Muscle of arm (tissue), 1 donor: ENCODE measurements at regions not wholly inside any gene's neighbourhood (a gene's known extent, or its start where the extent isn't known, plus 50 kb on each side); places are given as distances from the start of the nearest gene placed in this dataset.

Experiments
- DNase-seq: peaks from one replicate; pipeline ENCODE4 v3.0.0-alpha.2; 2013

DNA sequence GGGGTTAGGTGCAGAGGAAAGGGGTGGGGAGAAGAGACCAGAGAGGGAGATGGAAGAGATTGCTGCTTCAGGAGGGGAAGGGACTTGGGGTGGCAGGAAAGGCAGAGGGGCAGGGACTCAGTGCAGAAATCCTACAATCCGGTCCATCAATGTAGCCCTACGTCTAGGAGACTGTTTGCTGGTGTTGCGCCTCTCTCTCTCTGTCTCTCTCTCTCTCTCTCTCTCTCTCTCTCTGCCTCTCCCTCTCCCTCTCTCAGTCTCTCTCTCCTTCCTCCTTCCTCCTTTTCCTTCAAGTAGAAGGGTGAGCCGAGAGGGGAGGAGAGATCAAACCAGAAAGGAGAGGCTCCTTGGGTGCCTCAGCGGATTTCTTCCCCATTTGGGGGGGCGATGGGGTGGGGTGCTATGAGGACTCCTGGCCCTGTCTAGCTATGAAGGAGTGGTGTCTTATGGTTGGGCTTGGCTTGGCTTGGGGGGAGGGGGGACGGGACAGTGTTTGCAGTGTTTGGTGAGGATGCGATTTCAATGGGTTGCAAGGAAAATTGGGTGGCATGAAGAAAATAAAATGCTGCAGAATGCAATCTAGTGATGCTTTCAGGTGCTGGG is 181.2 kb downstream of the TBXT start:
- peak; percentile 13 for DNase-seq

DNA sequence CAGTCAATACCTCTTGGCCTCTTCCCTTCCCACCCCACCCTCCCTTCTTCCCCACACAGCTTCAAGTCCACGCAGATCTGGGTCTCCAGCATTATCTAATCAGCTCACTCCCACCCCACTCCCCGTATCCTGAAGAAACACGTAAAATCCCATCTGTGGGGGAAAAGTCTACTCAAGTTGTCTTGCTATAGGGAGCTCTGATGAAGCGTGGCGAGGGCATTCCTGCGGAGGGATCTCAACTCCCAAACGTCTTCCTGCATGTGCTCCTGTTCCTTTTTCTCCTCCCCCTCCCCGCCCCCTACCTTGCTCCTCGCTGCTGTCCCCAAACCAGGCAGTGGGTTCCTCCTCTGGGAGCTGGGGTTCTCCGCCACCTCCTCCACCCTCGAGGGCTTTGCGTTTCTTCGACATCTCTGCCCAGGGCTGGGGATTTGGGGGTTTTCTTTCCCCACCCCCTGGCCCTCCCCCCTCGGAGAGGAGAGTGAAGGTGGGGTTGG is 181.8 kb downstream of the TBXT start:
- DNase-seq, result no peak

DNA sequence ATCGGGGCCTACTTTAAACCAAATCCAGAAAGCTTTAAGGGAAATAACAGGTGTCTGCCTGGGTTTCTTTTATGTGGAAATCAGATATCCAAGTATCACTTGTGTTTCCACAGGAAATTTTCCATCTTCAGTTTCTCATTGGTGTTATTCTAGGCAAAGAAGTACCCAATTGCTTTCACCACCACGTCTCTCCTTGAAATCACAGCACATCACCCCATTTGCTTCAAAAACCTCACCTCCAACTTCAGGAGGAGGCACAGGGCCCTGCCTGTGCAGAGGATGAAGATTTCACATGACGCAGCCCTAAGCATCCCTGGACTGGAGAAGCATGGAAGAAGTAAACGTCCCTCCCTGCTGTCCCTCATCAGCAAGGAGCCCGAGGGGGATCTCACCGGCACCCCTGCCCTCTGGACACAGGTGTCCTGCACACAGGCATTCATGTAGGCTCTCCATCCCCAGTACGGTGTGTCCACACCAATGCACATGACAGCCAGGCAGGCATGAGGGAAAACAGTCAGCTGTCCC is 182.3 kb downstream of the TBXT start:
- no peak for DNase-seq

DNA sequence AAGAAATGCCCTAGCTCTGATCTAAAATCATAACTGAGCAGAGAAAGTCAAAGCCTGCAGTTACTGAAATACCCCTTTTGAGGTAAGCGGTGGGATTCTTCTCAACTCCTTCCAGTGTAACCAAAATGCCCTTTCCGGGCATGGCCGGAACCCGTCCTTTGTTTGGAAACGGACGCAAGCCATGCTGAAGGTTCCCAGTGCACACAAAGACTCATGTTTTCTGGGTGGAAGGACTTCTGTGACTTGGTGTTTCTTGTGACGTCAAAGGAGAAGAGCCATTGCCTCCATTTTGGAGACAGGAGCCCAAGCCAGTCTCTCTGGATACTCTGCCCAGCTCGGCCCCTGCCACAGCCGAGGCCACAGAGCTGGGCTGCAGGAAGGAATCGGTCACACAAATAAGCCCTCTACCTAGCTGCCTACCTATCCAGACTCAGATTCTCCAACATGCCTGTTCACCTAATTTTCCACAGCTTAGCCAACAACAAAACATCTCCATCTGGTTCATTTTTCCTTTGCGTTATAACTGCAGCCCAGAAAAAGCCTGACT is 182.8 kb downstream of the TBXT start:
- DNase-seq, result no peak

DNA sequence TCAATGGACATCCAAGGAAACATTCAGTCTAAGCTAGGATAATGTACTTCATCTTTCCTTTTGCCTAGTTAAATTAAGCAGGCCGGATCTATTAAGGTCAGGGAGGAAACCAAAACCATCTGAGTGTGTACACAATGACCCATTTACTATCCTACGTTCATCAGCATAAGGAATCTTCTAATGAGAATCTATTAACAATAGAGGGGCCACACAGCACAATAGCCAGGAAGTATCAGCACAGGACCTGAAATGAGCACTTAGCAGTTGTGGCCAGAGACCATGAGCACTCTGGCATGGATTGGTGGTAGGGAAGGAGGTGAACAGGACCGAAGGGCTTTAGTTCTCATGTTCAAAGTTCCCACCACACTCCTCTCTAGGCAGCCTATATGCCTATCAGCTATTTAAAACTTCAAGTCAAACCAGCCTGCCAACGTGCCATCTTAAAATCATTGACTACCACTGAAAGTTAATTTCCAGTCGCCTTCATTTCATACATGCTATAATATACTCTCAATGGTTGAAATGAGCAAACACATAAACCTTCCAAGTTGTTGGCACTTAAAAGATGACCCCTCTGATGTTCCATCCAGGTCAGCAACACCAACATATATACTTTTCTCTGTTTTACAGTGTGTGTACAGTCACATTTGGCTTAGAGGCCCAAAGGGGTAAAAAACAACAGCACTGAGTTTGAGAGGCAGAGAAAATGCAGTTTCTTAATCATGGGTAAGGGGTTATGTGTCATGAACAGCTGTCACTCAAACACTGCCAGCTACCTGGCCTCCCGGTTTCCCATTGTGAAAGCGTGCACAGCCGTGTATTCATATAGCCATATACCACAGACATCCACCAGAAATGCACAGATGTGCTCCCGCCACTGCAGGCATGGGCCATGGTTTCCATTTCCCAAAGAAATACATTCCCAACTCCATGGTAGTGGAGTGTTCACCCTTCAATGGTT is 184.3 kb downstream of the TBXT start:
- DNase-seq, result no peak

DNA sequence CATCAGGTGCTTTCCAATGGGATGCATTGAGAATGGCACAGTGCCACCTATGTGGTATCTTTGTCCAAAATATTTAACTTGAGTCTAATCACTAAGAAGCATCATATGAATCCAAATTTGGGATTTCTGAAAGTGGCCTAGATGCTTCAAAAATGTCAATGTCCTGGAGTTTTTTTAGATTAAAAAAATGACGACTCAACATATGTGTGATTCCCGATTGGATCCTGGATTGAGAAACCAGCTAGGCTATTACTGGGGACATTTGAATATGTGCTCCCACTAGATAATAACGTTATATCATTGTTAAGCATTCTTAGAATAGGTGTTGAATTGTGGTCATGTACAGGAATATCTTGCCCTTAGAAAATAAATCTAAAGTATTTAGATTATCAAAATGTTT is 189.2 kb downstream of the TBXT start:
- no peak for DNase-seq

DNA sequence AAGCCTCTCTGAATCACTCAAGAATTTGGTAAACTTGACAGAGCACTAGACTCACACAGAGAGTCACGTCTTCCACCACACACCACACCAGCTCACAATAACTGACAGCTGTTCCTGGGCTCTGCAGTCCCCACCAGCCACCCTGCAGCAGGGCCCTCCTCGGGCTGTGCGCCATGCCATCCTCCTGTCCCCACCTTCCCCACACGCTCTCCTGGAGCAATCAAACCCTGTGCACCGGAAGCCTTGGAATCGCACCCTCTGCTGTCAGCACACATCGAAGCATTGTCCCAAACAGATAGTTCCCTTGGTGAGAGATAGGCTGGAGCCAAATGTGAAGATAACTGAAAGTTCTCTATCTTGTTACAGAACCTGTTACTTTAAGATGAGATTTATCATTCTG is 191.0 kb downstream of the TBXT start:
- DNase-seq, result no peak

DNA sequence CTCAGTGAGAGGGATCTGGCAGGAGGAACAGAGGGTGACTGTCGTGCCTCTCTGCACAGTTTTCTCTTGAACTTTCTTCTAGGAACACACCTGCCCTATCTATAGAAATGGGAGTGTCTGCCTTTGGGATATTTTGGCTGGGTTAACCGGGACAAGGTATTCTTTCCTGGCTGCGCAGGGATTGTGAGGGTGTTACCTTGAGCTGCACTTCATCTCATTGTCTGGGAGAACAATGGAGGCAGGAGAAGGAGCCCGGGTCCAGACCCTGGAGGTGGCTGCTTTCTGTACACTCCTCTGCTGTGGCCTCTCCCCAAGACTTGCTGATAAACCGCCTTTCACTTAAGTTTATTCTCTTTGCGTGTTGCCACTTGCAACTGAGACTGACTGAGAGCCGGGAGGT is 192.8 kb downstream of the TBXT start:
- DNase-seq, result no peak

DNA sequence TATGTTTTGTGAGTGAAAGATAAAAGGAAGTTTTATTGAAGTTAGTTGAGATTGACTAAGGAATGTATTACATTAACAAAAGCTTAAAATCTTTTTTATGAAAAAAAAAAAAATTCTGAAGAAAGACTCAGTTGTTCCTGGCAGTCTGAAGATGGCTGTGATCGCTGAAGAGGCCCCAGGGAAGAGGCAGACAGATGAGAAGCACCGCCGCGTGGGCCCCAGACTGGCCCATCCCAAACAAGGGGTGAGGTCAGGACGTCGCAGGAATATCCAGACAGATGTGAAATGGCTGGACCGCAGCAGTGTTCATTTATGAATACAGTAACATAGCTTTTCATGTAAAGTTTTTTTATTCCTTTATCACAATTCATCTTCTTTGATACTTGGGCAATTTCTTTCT is 194.2 kb downstream of the TBXT start:
- no peak for DNase-seq

DNA sequence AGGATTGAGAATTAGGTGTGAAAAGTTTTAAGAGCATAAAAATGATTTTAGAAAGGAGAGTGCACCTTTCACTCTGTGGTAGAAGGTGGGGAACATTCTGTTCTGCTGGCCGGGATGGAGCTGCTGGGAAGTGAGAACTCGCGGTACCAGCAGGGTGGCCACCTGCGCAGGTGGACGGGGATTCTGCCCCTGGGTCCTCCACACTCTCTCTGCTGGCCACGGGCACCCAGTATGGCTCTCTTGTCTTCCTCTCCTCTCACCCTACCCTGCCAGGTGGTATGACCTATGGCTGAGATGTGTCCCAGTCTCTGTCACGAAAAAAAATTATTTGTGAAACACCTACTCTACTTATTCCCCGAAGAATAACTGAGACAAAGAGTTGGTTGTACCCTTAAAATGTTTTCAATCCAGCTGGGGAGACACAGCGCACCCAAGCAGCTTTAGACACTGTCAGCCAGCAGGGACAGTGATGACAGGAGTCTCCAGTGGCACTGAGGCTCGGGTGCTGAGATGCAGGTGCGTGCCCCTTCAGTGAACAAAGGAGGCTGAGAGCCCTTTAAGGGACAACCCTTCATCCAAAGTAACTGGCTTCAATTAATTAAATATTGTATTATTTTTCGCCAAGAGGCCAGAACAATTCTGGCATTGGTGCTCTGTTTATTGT is 195.4 kb downstream of the TBXT start:
- DNase-seq, result no peak

DNA sequence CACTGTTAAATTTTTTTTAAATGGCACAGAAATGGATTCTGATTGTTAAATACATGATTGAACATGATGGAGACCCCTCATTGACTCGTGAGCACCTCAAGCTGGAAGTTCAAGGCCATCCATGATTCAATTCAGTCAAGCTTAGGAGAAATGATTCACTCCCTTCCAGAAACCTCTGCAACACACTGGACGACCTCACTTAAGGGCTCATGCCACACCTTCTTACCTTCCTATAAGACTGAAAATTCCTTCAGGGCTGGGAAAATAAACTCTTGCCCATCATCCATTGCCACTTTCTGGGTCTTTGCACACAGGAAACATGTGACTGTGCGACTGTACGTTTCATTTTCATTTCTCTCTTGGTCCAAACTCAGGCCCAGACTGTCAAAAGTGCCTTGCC is 196.4 kb downstream of the TBXT start:
- DNase-seq, result no peak

DNA sequence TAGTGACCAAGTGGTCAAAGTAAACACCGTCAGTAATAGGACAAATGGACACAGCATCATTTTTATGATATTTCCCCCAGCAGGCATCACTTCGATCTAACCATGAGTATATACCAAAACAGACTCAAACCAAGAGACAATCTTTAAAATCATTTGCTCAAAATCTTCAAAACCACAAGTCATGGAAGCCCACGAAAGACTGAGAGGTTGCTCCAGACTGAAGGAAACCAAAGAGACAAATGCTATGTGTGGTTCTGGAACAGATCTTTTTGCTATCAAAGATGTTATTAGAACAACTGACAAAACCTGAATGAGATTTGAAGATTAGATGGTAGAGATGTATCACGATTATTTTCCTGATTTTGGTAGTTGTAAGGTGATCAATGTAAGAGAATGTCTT is 197.7 kb downstream of the TBXT start:
- DNase-seq, result no peak

DNA sequence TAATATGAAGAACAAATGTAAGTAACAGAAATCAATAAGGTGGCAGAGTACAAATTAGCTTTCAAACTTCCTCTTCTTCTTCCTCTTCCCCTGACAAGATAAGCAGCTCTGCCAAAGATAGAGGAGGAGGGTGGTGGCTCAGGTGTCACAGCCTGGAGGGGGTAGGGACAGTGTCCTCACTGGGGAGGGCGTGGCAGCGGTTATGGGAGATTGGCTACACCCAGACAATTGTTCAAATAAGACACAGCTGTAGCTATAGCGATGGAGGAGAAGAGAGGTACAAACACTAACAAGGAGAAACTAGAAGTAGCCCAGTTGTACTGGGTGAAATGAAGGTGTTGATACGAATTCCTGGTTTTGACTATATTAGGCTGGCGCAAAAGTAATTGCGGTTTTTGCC is 198.5 kb downstream of the TBXT start:
- DNase-seq, result no peak

DNA sequence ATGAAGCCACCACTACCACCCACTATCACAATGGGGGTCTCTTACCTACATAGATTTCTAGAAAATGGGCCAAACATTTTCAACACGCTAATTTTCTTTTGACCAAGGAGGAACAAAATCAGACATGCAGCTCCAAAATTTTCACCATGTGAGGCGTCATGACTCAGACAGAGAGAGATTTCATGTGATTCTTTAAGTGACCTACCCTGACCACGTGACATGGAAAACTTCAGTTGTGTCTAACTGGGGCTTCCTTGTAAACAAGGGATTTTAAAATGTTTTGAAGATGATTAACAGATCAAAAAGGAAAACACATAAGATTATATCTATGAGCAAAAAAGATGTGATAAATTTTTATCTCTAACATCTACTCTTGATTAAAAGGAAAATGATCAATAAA is 199.2 kb downstream of the TBXT start:
- DNase-seq, result no peak

DNA sequence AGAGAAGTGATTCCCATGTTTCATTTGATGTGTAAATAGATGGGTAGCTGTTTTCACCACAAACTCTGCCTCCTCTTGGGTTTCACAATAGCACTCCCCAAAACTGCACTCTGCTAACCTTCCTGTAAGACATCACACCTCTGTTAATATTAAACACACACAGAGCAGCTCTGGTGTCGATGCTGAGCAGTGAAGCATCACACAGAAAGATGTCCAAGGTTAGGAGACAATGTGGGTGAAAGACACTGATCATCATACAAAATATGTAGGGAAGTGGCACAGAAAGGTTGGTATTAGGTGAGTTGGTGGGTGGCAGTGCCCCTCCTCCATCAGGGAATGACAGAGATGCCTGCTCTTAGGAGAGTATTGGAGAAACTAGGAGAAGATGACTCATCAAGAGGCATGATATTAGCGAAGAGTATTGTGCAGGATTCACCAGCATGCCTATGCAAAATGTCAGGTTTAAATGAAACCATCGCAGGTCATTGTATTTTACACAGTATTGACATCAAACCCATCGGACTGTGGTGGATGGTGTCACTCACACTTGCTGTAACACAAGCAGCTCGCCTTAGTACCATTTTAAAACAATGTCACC is 199.7 kb downstream of the TBXT start:
- DNase-seq, result no peak

DNA sequence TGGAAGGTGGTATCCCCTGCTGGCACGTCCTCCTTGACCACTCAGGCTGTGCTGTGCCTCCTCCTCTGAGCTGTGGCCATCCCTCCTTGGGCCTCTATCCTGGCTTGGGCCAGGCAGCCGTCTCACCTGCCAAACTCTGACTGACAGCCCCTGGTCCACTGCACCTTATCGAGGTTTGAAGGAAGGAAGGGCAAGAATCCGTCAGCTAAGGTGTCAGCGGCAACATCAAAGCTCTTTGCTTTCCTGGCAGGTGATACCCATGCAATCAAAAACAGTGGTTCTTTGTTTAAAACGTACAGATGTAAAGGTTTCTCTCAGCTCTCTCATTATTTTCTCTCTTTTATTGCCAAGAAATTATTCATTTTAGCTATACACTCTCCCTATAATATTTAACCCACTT is 203.9 kb downstream of the TBXT start:
- no peak for DNase-seq

DNA sequence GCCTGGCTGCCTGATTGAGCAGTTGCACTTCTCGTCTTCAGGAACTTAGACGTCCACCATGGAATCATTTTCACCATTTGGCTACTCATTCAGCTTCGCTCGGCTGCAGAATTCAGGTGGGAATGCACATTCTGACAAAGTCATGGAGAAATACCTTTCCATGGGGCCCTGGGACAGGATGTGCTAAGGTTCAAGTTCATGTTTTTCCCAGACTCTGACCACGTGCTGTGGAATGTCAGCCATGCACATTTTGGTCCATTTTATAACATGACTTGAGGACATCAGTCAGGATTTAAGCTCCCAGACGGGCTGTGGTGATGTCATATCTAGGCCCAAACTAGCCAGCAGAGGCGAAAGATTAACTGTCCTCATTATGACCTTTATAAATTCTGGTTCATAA is 205.3 kb downstream of the TBXT start:
- DNase-seq, result no peak

DNA sequence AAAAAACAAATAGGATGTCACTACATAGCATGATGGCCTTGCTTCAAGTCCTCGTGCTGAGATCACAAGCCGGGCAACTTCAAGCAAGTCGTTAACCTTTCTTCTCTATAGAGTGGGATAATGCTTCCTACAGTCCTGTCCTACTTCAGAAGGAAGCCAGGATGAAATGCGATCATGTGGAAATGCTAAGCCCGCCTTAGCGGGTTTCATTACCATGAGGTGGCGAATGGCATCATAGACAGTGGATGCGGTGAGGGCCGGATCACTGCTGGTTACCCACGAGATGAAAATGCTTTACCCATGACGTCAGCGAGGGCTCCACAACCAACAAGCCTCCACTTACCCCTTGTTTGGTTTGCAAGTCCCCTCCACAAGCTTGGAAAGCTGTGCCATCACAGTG is 206.4 kb downstream of the TBXT start:
- no peak for DNase-seq

DNA sequence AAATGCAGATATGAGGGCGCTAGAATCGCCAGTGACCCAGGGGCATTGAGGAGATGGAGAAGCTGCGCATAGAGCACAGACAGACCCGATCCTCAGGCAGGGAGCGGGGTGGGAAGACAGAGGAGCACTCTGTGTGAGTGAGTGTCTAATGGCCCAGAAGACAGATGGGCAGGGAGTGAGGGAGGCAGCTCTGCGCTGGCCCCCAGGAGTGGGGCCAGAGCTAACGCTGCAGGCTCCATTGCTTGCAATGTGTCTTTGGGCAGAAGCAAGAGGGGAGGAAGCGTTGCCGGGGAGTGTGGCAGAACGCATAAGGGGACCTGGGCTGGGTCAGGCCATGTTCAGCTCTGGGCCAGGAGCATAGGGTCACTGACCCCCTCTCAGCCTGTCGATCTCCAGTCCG is 207.0 kb downstream of the TBXT start:
- no peak for DNase-seq

DNA sequence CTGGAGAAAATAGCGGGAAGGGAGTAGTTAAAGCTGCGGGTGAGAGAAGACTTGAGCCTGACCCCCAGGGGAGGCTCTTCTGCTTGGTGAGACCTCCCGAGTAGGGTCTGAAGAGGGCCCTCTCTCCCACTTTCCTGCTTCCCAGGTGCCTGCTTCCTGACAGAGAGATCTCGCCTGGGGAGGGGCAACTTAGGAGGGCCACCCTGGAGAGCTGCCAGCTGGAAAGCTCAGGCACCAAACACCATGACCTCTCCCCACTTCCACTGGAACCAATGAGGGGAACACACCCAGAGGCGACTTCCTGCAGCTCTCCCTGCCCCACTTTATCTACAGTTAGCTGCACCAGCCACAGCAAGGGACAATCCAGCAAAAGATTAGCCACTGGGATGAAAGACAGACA is 208.0 kb downstream of the TBXT start:
- no peak for DNase-seq

DNA sequence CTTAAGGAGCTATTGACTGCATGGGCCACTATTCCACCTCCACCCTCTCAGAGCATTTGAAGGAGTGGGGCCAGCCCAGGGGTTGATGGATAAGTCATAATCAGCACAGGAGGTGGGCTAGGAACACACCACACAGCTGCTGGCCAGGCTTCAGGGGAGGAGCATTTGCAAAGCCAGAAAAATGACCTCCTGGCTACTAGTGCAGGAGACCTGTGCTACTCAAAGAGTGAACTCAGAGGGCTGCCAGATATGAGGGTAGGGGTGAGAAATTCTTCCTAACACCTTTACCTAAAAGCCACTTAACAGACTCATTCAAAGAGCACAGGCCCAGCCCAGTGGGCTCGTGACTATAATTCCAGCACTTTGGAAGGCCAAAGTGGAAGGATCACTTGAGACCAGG is 210.8 kb downstream of the TBXT start:
- no peak for DNase-seq

DNA sequence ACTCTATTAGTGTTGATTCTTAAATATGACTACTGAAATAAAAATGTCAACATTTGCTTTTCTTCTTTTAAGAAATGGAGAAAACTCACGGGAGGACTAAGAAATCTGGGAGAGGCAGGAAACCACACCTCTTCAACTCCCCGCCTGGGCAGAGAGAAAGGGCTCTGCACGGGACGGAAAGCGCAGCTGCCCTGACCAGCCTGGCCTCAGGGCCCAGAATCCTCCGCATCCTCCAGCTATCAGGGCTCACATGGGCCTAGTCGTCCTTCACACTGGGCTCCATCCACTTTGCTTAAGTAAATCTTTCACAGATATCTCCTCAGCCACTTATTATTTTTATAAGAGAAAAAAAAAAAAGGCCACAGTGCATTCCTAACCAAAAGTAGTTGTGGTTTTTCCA is 215.1 kb downstream of the TBXT start:
- DNase-seq, result no peak
